ENCODE measurements at regions not wholly inside any gene's neighbourhood (a gene's known extent, or its start where the extent isn't known, plus 50 kb on each side); places are given as distances from the start of the nearest gene placed in this dataset.

GRCh38 chr17:77324227-77324626, 183.5 kb downstream of the SEC14L1 start (continued):
- no peak for TF ChIP-seq ZNF280D (tag by site-specific recombination; IDR thresholded peaks at IDR 0.05)
- no peak for TF ChIP-seq ZSCAN18 (tag by site-specific recombination; IDR thresholded peaks at IDR 0.05)
- TF ChIP-seq ZBTB20 (tag by site-specific recombination; IDR thresholded peaks at IDR 0.05), result no peak
- TF ChIP-seq ZNF366 (tag by site-specific recombination; conservative IDR thresholded peaks at IDR 0.05), result no peak

DNA sequence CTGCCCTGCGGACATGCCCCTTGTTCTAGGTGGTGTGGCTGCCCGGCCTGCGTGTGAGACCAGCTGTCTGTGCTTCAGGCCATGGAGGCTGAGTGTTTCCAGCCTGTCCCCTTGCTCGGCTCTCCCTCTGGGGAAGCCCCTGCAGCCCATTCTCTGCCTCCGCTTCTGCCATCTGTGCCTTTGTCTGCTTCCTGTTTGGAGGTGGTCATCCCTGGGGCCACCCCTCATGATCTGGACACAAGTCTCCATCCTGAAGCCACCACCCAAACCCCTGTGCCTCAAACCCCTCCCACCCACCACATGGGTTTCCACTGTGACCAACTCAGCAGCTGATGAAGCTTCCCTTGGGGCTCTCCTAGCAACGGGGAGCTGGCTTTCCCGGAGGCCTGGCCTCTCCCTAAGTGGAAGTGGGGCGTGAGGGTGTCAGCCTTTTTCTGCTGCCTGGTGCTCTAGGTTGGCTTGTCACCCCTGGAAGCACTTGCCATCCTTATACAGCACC, 184.9 kb downstream of the SEC14L1 start:
- ChIA-PET CTCF (interaction anchor here (0.6 to 1.0 kb wide), 2 partner anchors 104 to 203 kb away, joined by 3 read pairs; no protein-coding TSS in a partner anchor), POLR2A (no interaction called here)
- H3K36me3 ChIP-seq (ENCODE audit: control insufficient read depth in 2 of 2, insufficient read depth in 1 of 2, low read length in 2 of 2), result peaks cover 0 to 3% of the 10 kb centered on the region in 2 experiments; a peak in 1 of 3 replicates
- no peak overlapping the region for H3K4me3 ChIP-seq (ENCODE audit: low read depth, low read length)
- TF ChIP-seq ZFHX2 (tag by site-specific recombination; conservative IDR thresholded peaks at IDR 0.05), result no peak
- no peak for TF ChIP-seq ZNF274 (IDR thresholded peaks at IDR 0.05; ENCODE audit: low read length)
- TF ChIP-seq ZNF274 (tag by site-specific recombination; IDR thresholded peaks at IDR 0.05; ENCODE audit: borderline replicate concordance), result no peak
- no peak for TF ChIP-seq ZNF221 (tag by site-specific recombination; IDR thresholded peaks at IDR 0.05; ENCODE audit: borderline replicate concordance)
- no peak for TF ChIP-seq ZNF174 (tag by site-specific recombination; IDR thresholded peaks at IDR 0.05)
- TF ChIP-seq, protein P1, sequence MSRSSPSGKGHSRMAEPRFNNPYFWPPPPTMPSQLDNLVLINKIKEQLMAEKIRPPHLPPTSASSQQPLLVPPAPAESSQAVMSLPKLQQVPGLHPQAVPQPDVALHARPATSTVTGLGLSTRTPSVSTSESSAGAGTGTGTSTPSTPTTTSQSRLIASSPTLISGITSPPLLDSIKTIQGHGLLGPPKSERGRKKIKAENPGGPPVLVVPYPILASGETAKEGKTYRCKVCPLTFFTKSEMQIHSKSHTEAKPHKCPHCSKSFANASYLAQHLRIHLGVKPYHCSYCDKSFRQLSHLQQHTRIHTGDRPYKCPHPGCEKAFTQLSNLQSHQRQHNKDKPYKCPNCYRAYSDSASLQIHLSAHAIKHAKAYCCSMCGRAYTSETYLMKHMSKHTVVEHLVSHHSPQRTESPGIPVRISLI (tag by site-specific recombination; IDR thresholded peaks at IDR 0.05), result no peak
- no peak for TF ChIP-seq ZNF37A (tag by site-specific recombination; IDR thresholded peaks at IDR 0.05)
- no peak for TF ChIP-seq ZNF426 (tag by site-specific recombination; IDR thresholded peaks at IDR 0.05)
- TF ChIP-seq PRDM6 (tag by site-specific recombination; IDR thresholded peaks at IDR 0.05), result no peak
- no peak for TF ChIP-seq AEBP2 (tag by site-specific recombination; IDR thresholded peaks at IDR 0.05; ENCODE audit: borderline replicate concordance)
- no peak for TF ChIP-seq ZSCAN18 (tag by site-specific recombination; IDR thresholded peaks at IDR 0.05)
- no peaks in the 10 kb centered on the region for H3K9me3 ChIP-seq (ENCODE audit: control insufficient read depth, insufficient read depth, low read depth, low read length)
- peaks cover 6% of the 10 kb centered on the region; the same call in 1 of the 2 replicates for H3K4me1 ChIP-seq (ENCODE audit: control insufficient read depth, insufficient read depth, low read length)
- no peak overlapping the region for H3K27ac ChIP-seq (ENCODE audit: extremely low read depth, low read depth, low read length)
